GM20000 (cell line): ENCODE measurements at regions not wholly inside any gene's neighbourhood (a gene's known extent, or its start where the extent isn't known, plus 50 kb on each side); places are given as distances from the start of the nearest gene placed in this dataset.

Experiments used
- DNase-seq: peaks from one replicate; pipeline ENCODE4 v3.0.0; 2012; ENCODE audit warnings: low spot score
- CTCF ChIP-seq: IDR thresholded peaks from 2 replicates; pipeline ENCODE4 v1.5.1; 2012; ENCODE audit warnings: mild to moderate bottlenecking, control low read depth; ENCODE audit errors: extremely low read depth, missing control alignments

- no peak for DNase-seq
- no peak for TF ChIP-seq CTCF
These were observed 154.2 kb upstream of the LRIG1 start for GRCh38 chr3:66655044-66655443.

- DNase-seq = no peak
- no peak for TF ChIP-seq CTCF
These were observed 154.8 kb upstream of the LRIG1 start for GRCh38 chr3:66655671-66656070.

GRCh38 chr3:66656609-66657008, 155.8 kb upstream of the LRIG1 start:
- no peak for TF ChIP-seq CTCF
- no peak for DNase-seq

- no peak for DNase-seq
- no peak for TF ChIP-seq CTCF
These were observed 158.2 kb upstream of the LRIG1 start for GRCh38 chr3:66659056-66659455.

- TF ChIP-seq CTCF = no peak
- no peak for DNase-seq
These were observed 160.8 kb upstream of the LRIG1 start for GRCh38 chr3:66661628-66662027.

GRCh38 chr3:66662894-66663293, 162.1 kb upstream of the LRIG1 start:
- no peak for DNase-seq
- TF ChIP-seq CTCF = no peak

GRCh38 chr3:66665021-66665695, 164.3 kb upstream of the LRIG1 start:
- DNase-seq = no peak
- no peak for TF ChIP-seq CTCF
